ENCODE measurements at regions not wholly inside any gene's neighbourhood (a gene's known extent, or its start where the extent isn't known, plus 50 kb on each side); places are given as distances from the start of the nearest gene placed in this dataset.
"Not testable (repeated sequence)": the region's sequence is repeated elsewhere in the genome, so short reads cannot be mapped to it uniquely, and the experiment has no call there.

GRCh38 chr3:5383486-5384263 is 196.2 kb downstream of the EDEM1 start:
- TF ChIP-seq CTCF, POLR2A (IDR thresholded peaks at IDR 0.05): not testable (repeated sequence)
